GM19372 (cell line): ENCODE measurements at regions not wholly inside any gene's neighbourhood (a gene's known extent, or its start where the extent isn't known, plus 50 kb on each side); places are given as distances from the start of the nearest gene placed in this dataset.

Experiments
- ATAC-seq: cut with Tn5 transposase; IDR thresholded peaks from one replicate; pipeline ENCODE4 v1.9.1; 2021; ENCODE audit warnings: mild to moderate bottlenecking, low read depth, moderate library complexity; ENCODE audit not compliant: unreplicated experiment

GRCh38 chr17:79379700-79380445, 231.0 kb downstream of the RBFOX3 start:
- ATAC-seq, result no peak

GRCh38 chr17:79377230-79377786, 233.5 kb downstream of the RBFOX3 start:
- ATAC-seq, result no peak

GRCh38 chr17:79374807-79375206, 236.0 kb downstream of the RBFOX3 start:
- ATAC-seq, result no peak

GRCh38 chr17:79374087-79374689, 236.7 kb downstream of the RBFOX3 start:
- no peak for ATAC-seq

GRCh38 chr17:79372470-79373238, 238.2 kb downstream of the RBFOX3 start:
- no peak for ATAC-seq

GRCh38 chr17:79371984-79372383, 238.9 kb downstream of the RBFOX3 start:
- ATAC-seq, result no peak

- no peak for ATAC-seq
Measured at GRCh38 chr17:79370594-79370993, 240.3 kb downstream of the RBFOX3 start.

GRCh38 chr17:79370126-79370525, 240.7 kb downstream of the RBFOX3 start:
- no peak for ATAC-seq

GRCh38 chr17:79369532-79369931, 241.3 kb downstream of the RBFOX3 start:
- ATAC-seq, result no peak

- no peak for ATAC-seq
Measured at GRCh38 chr17:79369001-79369400, 241.8 kb downstream of the RBFOX3 start.

GRCh38 chr17:79368521-79368920, 242.3 kb downstream of the RBFOX3 start:
- no peak for ATAC-seq

GRCh38 chr17:79366988-79367571, 243.8 kb downstream of the RBFOX3 start:
- no peak for ATAC-seq

- ATAC-seq, result no peak
Measured at GRCh38 chr17:79365836-79366770, 244.7 kb downstream of the RBFOX3 start.

GRCh38 chr17:79365351-79365750, 245.5 kb downstream of the RBFOX3 start:
- ATAC-seq, result no peak

- ATAC-seq, result no peak
Measured at GRCh38 chr17:79364315-79365094, 246.3 kb downstream of the RBFOX3 start.

GRCh38 chr17:79363552-79364275, 247.1 kb downstream of the RBFOX3 start:
- no peak for ATAC-seq

GRCh38 chr17:79362772-79363305, 248.0 kb downstream of the RBFOX3 start:
- ATAC-seq, result no peak
